ENCODE measurements at regions not wholly inside any gene's neighbourhood (a gene's known extent, or its start where the extent isn't known, plus 50 kb on each side); places are given as distances from the start of the nearest gene placed in this dataset.

DNA sequence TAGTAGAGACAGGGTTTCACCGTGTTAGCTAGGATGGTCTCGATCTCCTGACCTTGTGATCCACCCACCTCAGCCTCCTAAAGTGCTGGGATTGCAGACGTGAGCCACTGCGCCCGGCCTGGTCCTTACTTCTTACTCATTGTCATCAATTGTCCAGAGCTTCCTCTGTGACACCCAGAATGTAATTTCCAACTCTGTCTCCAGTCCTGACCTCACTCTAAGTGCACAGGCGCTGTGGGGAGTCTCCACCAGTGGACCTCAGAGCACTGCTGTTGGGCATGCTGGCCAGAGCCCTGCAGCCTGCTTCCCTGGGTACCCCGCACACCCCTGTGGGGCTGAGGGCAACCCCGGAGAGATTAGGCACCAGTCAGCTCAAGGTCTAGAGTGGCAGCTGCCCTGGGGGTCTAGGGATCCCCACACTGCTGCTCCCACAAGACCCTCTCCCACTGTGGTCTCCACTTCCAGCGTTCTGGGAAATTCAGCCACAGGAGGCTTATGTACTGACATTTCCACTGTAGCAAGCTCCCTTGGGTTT lies 1140.3 kb downstream of the TBC1D22A start:
- ATAC-seq: no peak
- no peak for TF ChIP-seq BACH2 (CRISPR knock-in tag; IDR thresholded peaks at IDR 0.05; ENCODE audit: borderline replicate concordance)
- no peak for TF ChIP-seq PPARA (CRISPR knock-in tag; IDR thresholded peaks at IDR 0.05; ENCODE audit: borderline replicate concordance)

GRCh38 chr22:47901911-47902310 lies 1139.5 kb downstream of the TBC1D22A start:
- ATAC-seq: no peak
- TF ChIP-seq ISL1 (CRISPR knock-in tag; IDR thresholded peaks at IDR 0.05) (no peak), ZFP3 (CRISPR knock-in tag; IDR thresholded peaks at IDR 0.05) (no peak), CSDC2 (CRISPR knock-in tag; IDR thresholded peaks at IDR 0.05) (no peak), ZNF70 (CRISPR knock-in tag; IDR thresholded peaks at IDR 0.05) (no peak), TOX (CRISPR knock-in tag; IDR thresholded peaks at IDR 0.05; ENCODE audit: borderline replicate concordance) (no peak), ZFP30 (CRISPR knock-in tag; IDR thresholded peaks at IDR 0.05) (no peak), CREB5 (CRISPR knock-in tag; IDR thresholded peaks at IDR 0.05; ENCODE audit: low read depth) (no peak), OSR1 (CRISPR knock-in tag; IDR thresholded peaks at IDR 0.05) (no peak), TSHZ2 (CRISPR knock-in tag; IDR thresholded peaks at IDR 0.05) (no peak), ZC3H10 (CRISPR knock-in tag; IDR thresholded peaks at IDR 0.05) (no peak), PPARA (CRISPR knock-in tag; IDR thresholded peaks at IDR 0.05; ENCODE audit: borderline replicate concordance) (no peak)
- TF ChIP-seq, protein P1, sequence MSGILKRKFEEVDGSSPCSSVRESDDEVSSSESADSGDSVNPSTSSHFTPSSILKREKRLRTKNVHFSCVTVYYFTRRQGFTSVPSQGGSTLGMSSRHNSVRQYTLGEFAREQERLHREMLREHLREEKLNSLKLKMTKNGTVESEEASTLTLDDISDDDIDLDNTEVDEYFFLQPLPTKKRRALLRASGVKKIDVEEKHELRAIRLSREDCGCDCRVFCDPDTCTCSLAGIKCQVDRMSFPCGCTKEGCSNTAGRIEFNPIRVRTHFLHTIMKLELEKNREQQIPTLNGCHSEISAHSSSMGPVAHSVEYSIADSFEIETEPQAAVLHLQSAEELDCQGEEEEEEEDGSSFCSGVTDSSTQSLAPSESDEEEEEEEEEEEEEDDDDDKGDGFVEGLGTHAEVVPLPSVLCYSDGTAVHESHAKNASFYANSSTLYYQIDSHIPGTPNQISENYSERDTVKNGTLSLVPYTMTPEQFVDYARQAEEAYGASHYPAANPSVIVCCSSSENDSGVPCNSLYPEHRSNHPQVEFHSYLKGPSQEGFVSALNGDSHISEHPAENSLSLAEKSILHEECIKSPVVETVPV (CRISPR knock-in tag; IDR thresholded peaks at IDR 0.05): no peak

DNA sequence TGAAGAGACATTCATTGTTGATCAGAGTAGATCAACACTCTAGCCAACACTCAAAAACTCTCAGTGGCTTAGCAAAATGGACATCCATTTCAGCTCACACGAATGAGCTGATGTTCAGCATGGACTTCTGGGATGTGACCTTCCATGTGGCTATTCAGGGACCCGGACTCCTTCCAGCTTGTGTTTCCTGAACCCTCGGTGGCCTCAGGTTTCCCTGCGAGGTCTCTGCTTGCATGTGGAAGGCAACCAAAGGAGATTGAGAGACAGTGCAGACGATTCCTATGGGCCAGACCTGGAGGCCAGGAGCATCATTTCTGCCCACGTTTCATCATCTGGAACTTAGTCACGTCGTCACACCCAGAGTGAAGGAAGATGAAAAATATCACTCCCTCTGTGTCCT lies 1137.4 kb downstream of the TBC1D22A start:
- TF ChIP-seq OSR1 (CRISPR knock-in tag; IDR thresholded peaks at IDR 0.05) (no peak), ZNF70 (CRISPR knock-in tag; IDR thresholded peaks at IDR 0.05) (no peak), ZC3H10 (CRISPR knock-in tag; IDR thresholded peaks at IDR 0.05) (no peak), ZNF8 (CRISPR knock-in tag; IDR thresholded peaks at IDR 0.05) (no peak), ZFP30 (CRISPR knock-in tag; IDR thresholded peaks at IDR 0.05) (no peak), ZNF565 (CRISPR knock-in tag; conservative IDR thresholded peaks at IDR 0.05; ENCODE audit: low read depth) (no peak), ZFP3 (CRISPR knock-in tag; IDR thresholded peaks at IDR 0.05) (no peak), TCF4 (CRISPR knock-in tag; IDR thresholded peaks at IDR 0.05; ENCODE audit: borderline replicate concordance) (no peak), PATZ1 (CRISPR knock-in tag; IDR thresholded peaks at IDR 0.05; ENCODE audit: borderline replicate concordance) (no peak), CREB5 (CRISPR knock-in tag; IDR thresholded peaks at IDR 0.05; ENCODE audit: low read depth) (no peak), ESRRG (CRISPR knock-in tag; IDR thresholded peaks at IDR 0.05) (no peak), ISL1 (CRISPR knock-in tag; IDR thresholded peaks at IDR 0.05) (no peak), CSDC2 (CRISPR knock-in tag; IDR thresholded peaks at IDR 0.05) (no peak), TOX (CRISPR knock-in tag; IDR thresholded peaks at IDR 0.05; ENCODE audit: borderline replicate concordance) (no peak), SNAI2 (CRISPR knock-in tag; IDR thresholded peaks at IDR 0.05) (no peak), PPARA (CRISPR knock-in tag; IDR thresholded peaks at IDR 0.05; ENCODE audit: borderline replicate concordance) (no peak), ARNTL (CRISPR knock-in tag; IDR thresholded peaks at IDR 0.05; ENCODE audit: borderline replicate concordance, low read depth) (no peak), BACH2 (CRISPR knock-in tag; IDR thresholded peaks at IDR 0.05; ENCODE audit: borderline replicate concordance) (no peak), GLIS3 (CRISPR knock-in tag; IDR thresholded peaks at IDR 0.05) (no peak)
- TF ChIP-seq, protein P1 (CRISPR knock-in tag; IDR thresholded peaks at IDR 0.05): no peak
- ATAC-seq: no peak

All from SK-N-SH treated with all-trans-retinoic acid at 6 μM for 48 hours (cell line).